Thyroid gland (tissue), 4 donors: ENCODE measurements at regions not wholly inside any gene's neighbourhood (a gene's known extent, or its start where the extent isn't known, plus 50 kb on each side); places are given as distances from the start of the nearest gene placed in this dataset.

ENCODE experiments used
- CTCF ChIP-seq, 6 experiments: fragments of 200-600 bp in 3 of 6; fragments of 450-650 bp in 3 of 6; sonication (generic) in 3 of 6; IDR thresholded peaks; one replicate each; pipeline ENCODE4 v1.5.1; 2016 to 2019; ENCODE audit warnings: antibody characterized with exemption in 6 of 6, mild to moderate bottlenecking in 2 of 6, inconsistent platforms in 1 of 6, moderate library complexity in 1 of 6
- POLR2A ChIP-seq, 2 donors: fragments of 450-650 bp; IDR thresholded peaks; one replicate each; pipeline ENCODE4 v1.6.1; 2017; ENCODE audit warnings: antibody characterized with exemption in 2 of 2, mild to moderate bottlenecking in 2 of 2, moderate library complexity in 1 of 2

GRCh38 chr18:59769129-59769865, 72.1 kb upstream of the CCBE1 start:
- TF ChIP-seq POLR2A (IDR thresholded peaks at IDR 0.05), result no peak
- TF ChIP-seq CTCF (IDR thresholded peaks at IDR 0.05), result no peak
